M059J (cell line): ENCODE measurements at regions not wholly inside any gene's neighbourhood (a gene's known extent, or its start where the extent isn't known, plus 50 kb on each side); places are given as distances from the start of the nearest gene placed in this dataset.

Experiments
- DNase-seq: peaks from one replicate; pipeline ENCODE4 v3.0.0-alpha.2; 2012; ENCODE audit warnings: low read depth

GRCh38 chr5:170159947-170160346 is 54.2 kb downstream of the FOXI1 start:
- DNase-seq: no peak

- no peak for DNase-seq
These were observed 55.4 kb downstream of the FOXI1 start for GRCh38 chr5:170161069-170161468.

GRCh38 chr5:170162631-170163321 is 57.1 kb downstream of the FOXI1 start:
- no peak for DNase-seq

- no peak for DNase-seq
These were observed 58.4 kb downstream of the FOXI1 start for GRCh38 chr5:170164087-170164486.

- no peak for DNase-seq
These were observed 59.2 kb downstream of the FOXI1 start for GRCh38 chr5:170164921-170165320.

GRCh38 chr5:170166101-170166500 is 60.4 kb downstream of the FOXI1 start:
- DNase-seq: no peak

- no peak for DNase-seq
These were observed 62.3 kb downstream of the FOXI1 start for GRCh38 chr5:170168002-170168401.

- no peak for DNase-seq
These were observed 63.1 kb downstream of the FOXI1 start for GRCh38 chr5:170168797-170169196.

GRCh38 chr5:170169996-170170395 is 62.8 kb upstream of the C5orf58 start:
- no peak for DNase-seq

GRCh38 chr5:170171811-170172210 is 61.0 kb upstream of the C5orf58 start:
- DNase-seq: no peak

- peak; percentile 93 for DNase-seq
These were observed 59.6 kb upstream of the C5orf58 start for GRCh38 chr5:170173227-170173626.

GRCh38 chr5:170173647-170174046 is 59.1 kb upstream of the C5orf58 start:
- DNase-seq: no peak

GRCh38 chr5:170176916-170177315 is 55.9 kb upstream of the C5orf58 start:
- DNase-seq: no peak

GRCh38 chr5:170178814-170179213 is 54.0 kb upstream of the C5orf58 start:
- no peak for DNase-seq

GRCh38 chr5:170179626-170180025 is 53.2 kb upstream of the C5orf58 start:
- DNase-seq: peak; percentile 82

- no peak for DNase-seq
These were observed 50.9 kb upstream of the C5orf58 start for GRCh38 chr5:170181902-170182301.

GRCh38 chr5:170182491-170182890 is 50.3 kb upstream of the C5orf58 start:
- no peak for DNase-seq
